ENCODE measurements at regions not wholly inside any gene's neighbourhood (a gene's known extent, or its start where the extent isn't known, plus 50 kb on each side); places are given as distances from the start of the nearest gene placed in this dataset.

DNA sequence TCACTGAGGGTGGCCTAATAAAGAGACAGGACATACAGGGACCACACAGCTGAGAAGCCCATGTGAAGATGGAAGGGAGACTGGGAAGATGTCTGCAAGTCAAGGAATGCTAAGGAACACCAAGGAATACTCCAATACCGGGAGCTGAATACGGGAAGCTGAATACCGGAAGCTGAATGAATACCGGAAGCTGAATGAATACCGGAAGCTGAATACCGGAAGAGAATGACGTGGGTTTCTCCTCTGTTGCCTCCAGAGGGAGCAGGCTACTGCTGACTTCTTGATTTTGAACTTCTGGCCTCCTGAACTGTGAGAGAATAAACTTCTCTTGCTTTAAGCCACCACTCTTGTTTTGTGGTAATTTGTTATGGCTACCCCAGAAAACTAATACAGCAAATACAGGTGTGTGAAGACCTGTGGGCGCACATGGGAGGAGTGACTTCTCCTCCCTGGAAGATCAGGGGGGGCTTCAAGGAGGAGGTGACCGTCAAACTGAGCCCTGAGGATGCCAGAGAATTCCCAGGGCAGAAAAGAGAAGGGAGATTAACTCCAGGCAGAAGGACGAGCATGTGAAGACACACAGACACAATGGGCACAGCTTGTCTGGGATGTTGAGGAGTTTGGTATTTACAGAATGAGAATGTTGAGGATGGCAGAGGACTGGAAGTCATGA is 259.9 kb downstream of the IRF8 start:
- H3K27me3 ChIP-seq: peaks cover 0 to 17% of the 10 kb centered on the region in 2 donors
- no peaks in the 10 kb centered on the region for H3K36me3 ChIP-seq
- DNase-seq (no peak), ATAC-seq (no peak)
- intact Hi-C loops (cut with DNase I): no loop called here
- H3K27ac ChIP-seq: peak overlapping the region in 1 of 2 donors; percentile 13
- no peaks in the 10 kb centered on the region for H3K4me1 ChIP-seq
- H3K9me3 ChIP-seq: no peaks in the 10 kb centered on the region
- TF ChIP-seq, protein P1, sequence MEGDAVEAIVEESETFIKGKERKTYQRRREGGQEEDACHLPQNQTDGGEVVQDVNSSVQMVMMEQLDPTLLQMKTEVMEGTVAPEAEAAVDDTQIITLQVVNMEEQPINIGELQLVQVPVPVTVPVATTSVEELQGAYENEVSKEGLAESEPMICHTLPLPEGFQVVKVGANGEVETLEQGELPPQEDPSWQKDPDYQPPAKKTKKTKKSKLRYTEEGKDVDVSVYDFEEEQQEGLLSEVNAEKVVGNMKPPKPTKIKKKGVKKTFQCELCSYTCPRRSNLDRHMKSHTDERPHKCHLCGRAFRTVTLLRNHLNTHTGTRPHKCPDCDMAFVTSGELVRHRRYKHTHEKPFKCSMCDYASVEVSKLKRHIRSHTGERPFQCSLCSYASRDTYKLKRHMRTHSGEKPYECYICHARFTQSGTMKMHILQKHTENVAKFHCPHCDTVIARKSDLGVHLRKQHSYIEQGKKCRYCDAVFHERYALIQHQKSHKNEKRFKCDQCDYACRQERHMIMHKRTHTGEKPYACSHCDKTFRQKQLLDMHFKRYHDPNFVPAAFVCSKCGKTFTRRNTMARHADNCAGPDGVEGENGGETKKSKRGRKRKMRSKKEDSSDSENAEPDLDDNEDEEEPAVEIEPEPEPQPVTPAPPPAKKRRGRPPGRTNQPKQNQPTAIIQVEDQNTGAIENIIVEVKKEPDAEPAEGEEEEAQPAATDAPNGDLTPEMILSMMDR (IDR thresholded peaks at IDR 0.05): no peak
- no peak overlapping the region for H3K4me3 ChIP-seq

DNA sequence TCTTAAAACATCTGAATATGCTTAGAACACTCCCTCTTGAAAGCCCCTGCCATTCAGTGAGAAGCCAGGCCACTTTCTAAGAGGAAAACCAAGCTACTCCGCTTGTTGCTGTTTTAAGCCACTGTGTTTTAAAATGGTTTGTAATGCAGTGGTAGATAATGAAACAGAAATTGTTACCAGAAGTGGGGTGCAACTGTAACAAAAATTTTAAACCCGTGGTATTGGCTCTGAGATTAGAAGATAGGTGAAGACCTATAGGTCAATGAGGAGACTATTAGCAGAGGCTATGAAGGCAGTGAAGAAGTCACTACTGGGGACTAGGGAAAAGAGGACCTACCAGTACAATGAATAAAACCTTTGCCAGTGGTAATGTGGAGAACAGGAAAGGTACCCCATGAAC is 266.5 kb downstream of the IRF8 start:
- H3K36me3 ChIP-seq: no peaks in the 10 kb centered on the region
- no peak overlapping the region for H3K4me3 ChIP-seq
- no peak overlapping the region for H3K27ac ChIP-seq
- H3K9me3 ChIP-seq: peaks cover 0 to 23% of the 10 kb centered on the region in 2 donors
- no peak for ATAC-seq
- intact Hi-C loops (cut with DNase I): no loop called here
- TF ChIP-seq, protein P1 (IDR thresholded peaks at IDR 0.05): no peak
- no peaks in the 10 kb centered on the region for H3K4me1 ChIP-seq
- DNase-seq: no peak
- no peaks in the 10 kb centered on the region for H3K27me3 ChIP-seq

DNA sequence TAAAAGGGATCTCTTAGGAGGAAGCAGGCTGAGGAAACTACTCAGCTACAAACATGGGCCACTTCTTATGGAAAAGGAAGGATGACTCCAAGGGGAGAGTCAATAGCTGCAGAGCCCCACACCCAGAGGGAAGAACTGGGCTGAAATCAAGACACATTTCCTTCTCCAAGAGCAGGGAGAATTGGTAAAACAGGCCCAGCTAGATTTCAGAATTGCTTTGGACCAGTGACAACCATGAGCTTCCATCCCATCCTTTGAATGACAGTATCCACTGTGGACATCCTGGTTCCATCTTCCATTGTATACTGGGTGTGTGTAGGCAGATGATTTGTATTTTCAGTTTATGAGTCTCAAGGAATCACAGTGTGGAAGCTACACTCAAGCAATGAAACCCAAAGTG is 267.5 kb downstream of the IRF8 start:
- Histone ChIP-seq H3K9me3 (peaks cover 0 to 23% of the 10 kb centered on the region in 2 donors), H3K4me3 (no peak overlapping the region), H3K4me1 (no peaks in the 10 kb centered on the region), H3K27me3 (no peaks in the 10 kb centered on the region), H3K36me3 (no peaks in the 10 kb centered on the region), H3K27ac (no peak overlapping the region)
- TF ChIP-seq, protein P1 (IDR thresholded peaks at IDR 0.05): no peak
- intact Hi-C loops (cut with DNase I): no loop called here
- DNase-seq: no peak
- ATAC-seq: no peak

DNA sequence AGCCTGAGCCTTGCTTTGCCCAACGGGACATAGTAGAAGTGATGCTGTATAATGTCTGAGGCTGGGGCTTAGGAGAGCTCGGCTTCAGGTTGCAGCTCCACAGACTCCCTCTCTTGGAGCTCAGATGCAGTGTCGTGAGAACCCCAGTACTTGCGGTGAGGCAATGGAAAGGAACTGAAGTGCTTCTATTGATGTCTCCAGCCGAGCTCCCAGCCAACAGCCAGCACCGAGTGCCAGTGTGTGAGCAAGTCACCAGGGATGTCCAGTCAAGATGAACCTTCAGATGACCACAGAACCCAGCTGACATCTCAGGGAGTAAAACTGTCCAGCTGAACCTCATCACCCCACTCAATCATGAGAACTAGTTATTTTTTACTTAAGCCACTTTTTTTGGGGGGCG is 268.1 kb downstream of the IRF8 start:
- no peak for ATAC-seq

GRCh38 chr16:86170720-86171119 is 271.8 kb downstream of the IRF8 start:
- TF ChIP-seq, protein P1 (IDR thresholded peaks at IDR 0.05): no peak
- intact Hi-C loops (cut with DNase I): no loop called here
- peaks cover 0 to 7% of the 10 kb centered on the region in 2 donors for H3K27me3 ChIP-seq
- ATAC-seq (no peak), DNase-seq (no peak)
- peaks cover 0 to 11% of the 10 kb centered on the region in 2 donors for H3K9me3 ChIP-seq
- no peaks in the 10 kb centered on the region for H3K4me1 ChIP-seq
- no peak overlapping the region for H3K4me3 ChIP-seq
- no peak overlapping the region for H3K27ac ChIP-seq
- no peaks in the 10 kb centered on the region for H3K36me3 ChIP-seq

More for the DNA sequence above, 268.1 kb downstream of the IRF8 start:
- no peak overlapping the region for H3K4me3 ChIP-seq
- no peak for DNase-seq
- intact Hi-C loops (cut with DNase I): no loop called here
- no peak overlapping the region for H3K27ac ChIP-seq
- H3K27me3 ChIP-seq: no peaks in the 10 kb centered on the region
- TF ChIP-seq, protein P1 (IDR thresholded peaks at IDR 0.05): no peak
- H3K4me1 ChIP-seq: no peaks in the 10 kb centered on the region
- H3K9me3 ChIP-seq: peaks cover 0 to 23% of the 10 kb centered on the region in 2 donors
- no peaks in the 10 kb centered on the region for H3K36me3 ChIP-seq
